ENCODE measurements at regions not wholly inside any gene's neighbourhood (a gene's known extent, or its start where the extent isn't known, plus 50 kb on each side); places are given as distances from the start of the nearest gene placed in this dataset.
A peak's percentile ranks its signal among the peaks of the same experiment; 100 is the strongest.

- no peak for DNase-seq (ENCODE audit: low read depth)
- no peak for TF ChIP-seq CTCF (IDR thresholded peaks at IDR 0.05; ENCODE audit: control insufficient read depth, extremely low read depth, insufficient read depth)
- H3K4me3 ChIP-seq (ENCODE audit: low read depth, low read length), result no peak overlapping the region
Observed at GRCh38 chr7:47643716-47644400, 61.9 kb upstream of the TNS3 start.

- no peak for DNase-seq (ENCODE audit: low read depth)
- H3K4me3 ChIP-seq (ENCODE audit: low read depth, low read length), result no peak overlapping the region
- TF ChIP-seq CTCF (IDR thresholded peaks at IDR 0.05; ENCODE audit: control insufficient read depth, extremely low read depth, insufficient read depth), result no peak
Observed at GRCh38 chr7:47640265-47640664, 58.4 kb upstream of the TNS3 start.

GRCh38 chr7:47639495-47640110 is 57.7 kb upstream of the TNS3 start:
- DNase-seq (ENCODE audit: low read depth), result no peak
- no peak overlapping the region for H3K4me3 ChIP-seq (ENCODE audit: low read depth, low read length)
- TF ChIP-seq CTCF (IDR thresholded peaks at IDR 0.05; ENCODE audit: control insufficient read depth, extremely low read depth, insufficient read depth), result no peak

GRCh38 chr7:47638679-47639315 is 56.9 kb upstream of the TNS3 start:
- no peak for TF ChIP-seq CTCF (IDR thresholded peaks at IDR 0.05; ENCODE audit: control insufficient read depth, extremely low read depth, insufficient read depth)
- peak; percentile 26 for DNase-seq (ENCODE audit: low read depth)
- H3K4me3 ChIP-seq (ENCODE audit: low read depth, low read length), result no peak overlapping the region

- no peak for DNase-seq (ENCODE audit: low read depth)
- no peak overlapping the region for H3K4me3 ChIP-seq (ENCODE audit: low read depth, low read length)
- no peak for TF ChIP-seq CTCF (IDR thresholded peaks at IDR 0.05; ENCODE audit: control insufficient read depth, extremely low read depth, insufficient read depth)
Observed at GRCh38 chr7:47636433-47637175, 54.7 kb upstream of the TNS3 start.

- DNase-seq (ENCODE audit: low read depth), result no peak
- no peak for TF ChIP-seq CTCF (IDR thresholded peaks at IDR 0.05; ENCODE audit: control insufficient read depth, extremely low read depth, insufficient read depth)
- H3K4me3 ChIP-seq (ENCODE audit: low read depth, low read length), result no peak overlapping the region
Observed at GRCh38 chr7:47636081-47636432, 54.1 kb upstream of the TNS3 start.

Measured in LNCaP clone FGC (cell line).